ENCODE measurements at regions not wholly inside any gene's neighbourhood (a gene's known extent, or its start where the extent isn't known, plus 50 kb on each side); places are given as distances from the start of the nearest gene placed in this dataset.

- CTCF ChIA-PET (ENCODE audit: partially characterized antibody): interaction anchor here (0.6 to 1.8 kb wide), 2 partner anchors 35 to 601 kb away, joined by 3 to 6 read pairs; no protein-coding TSS in a partner anchor
- H3K4me2 ChIP-seq (ENCODE audit: insufficient read depth in 1 of 2, low read depth in 2 of 2, low read length in 2 of 2): no peak overlapping the region
- no peak overlapping the region for H4K8ac ChIP-seq (ENCODE audit: extremely low read depth, insufficient read depth, low read length)
- H2BK20ac ChIP-seq (ENCODE audit: low read length): no peak overlapping the region
- no peaks in the 10 kb centered on the region for H4K20me1 ChIP-seq (replicated peaks in 1 of 2; ENCODE audit: control insufficient read depth in 1 of 2, insufficient read depth in 2 of 2, low read length in 2 of 2)
- H3K4me3 ChIP-seq (ENCODE audit: extremely low read depth in 1 of 4, insufficient read depth in 2 of 4, low read depth in 3 of 4, low read length in 4 of 4): no peak overlapping the region
- H3K56ac ChIP-seq (replicated peaks; ENCODE audit: insufficient read length, low read depth, low read length): no peak overlapping the region
- no peak overlapping the region for H3K27ac ChIP-seq (ENCODE audit: low read depth, low read length)
- no peak overlapping the region for H3K9ac ChIP-seq (replicated peaks in 1 of 4; ENCODE audit: extremely low read depth in 1 of 4, low read depth in 3 of 4, low read length in 3 of 4)
- no peak overlapping the region for H3K23ac ChIP-seq (ENCODE audit: insufficient read length)
- H2AK5ac ChIP-seq (ENCODE audit: low read depth, low read length): no peak overlapping the region
- no peak overlapping the region for H3K4ac ChIP-seq (replicated peaks; ENCODE audit: insufficient read length, low read depth, low read length)
- POLR2A ChIA-PET (ENCODE audit: partially characterized antibody): no interaction called here
- no peaks in the 10 kb centered on the region for H3K79me2 ChIP-seq (ENCODE audit: control insufficient read depth in 1 of 2, insufficient read depth in 2 of 2, low read length in 2 of 2)
- no peak overlapping the region for H2BK120ac ChIP-seq (replicated peaks; ENCODE audit: low read depth, low read length)
- DNase-seq (ENCODE audit: low read depth in 1 of 2, low spot score in 2 of 2) (no peak), FAIRE-seq (no peak)
- no peaks in the 10 kb centered on the region for H3K79me1 ChIP-seq (ENCODE audit: low read depth, low read length)
- no peaks in the 10 kb centered on the region for H3K27me3 ChIP-seq (replicated peaks in 1 of 4; ENCODE audit: control insufficient read depth in 3 of 4, extremely low read depth in 1 of 4, insufficient read depth in 3 of 4, low read length in 3 of 4)
- no peak overlapping the region for H2BK12ac ChIP-seq (ENCODE audit: low read depth, low read length)
- no peaks in the 10 kb centered on the region for H3K4me1 ChIP-seq (replicated peaks in 1 of 4; ENCODE audit: control insufficient read depth in 3 of 4, insufficient read depth in 4 of 4, low read length in 3 of 4)
- H4K5ac ChIP-seq (ENCODE audit: insufficient read length, low read depth, low read length): no peak overlapping the region
- no peak overlapping the region for H2BK5ac ChIP-seq (ENCODE audit: low read depth, low read length)
- no peak overlapping the region for H4K91ac ChIP-seq (replicated peaks; ENCODE audit: insufficient read length, low read length)
- H3K14ac ChIP-seq (ENCODE audit: insufficient read length): no peak overlapping the region
- no peaks in the 10 kb centered on the region for H3K9me3 ChIP-seq (ENCODE audit: insufficient read depth in 2 of 2, low read depth in 1 of 2, low read length in 1 of 2)
- no peak overlapping the region for H2BK15ac ChIP-seq (ENCODE audit: low read length)
- no peak overlapping the region for H2AFZ ChIP-seq (ENCODE audit: low read length)
- H3K23me2 ChIP-seq (ENCODE audit: low read depth, low read length): no peaks in the 10 kb centered on the region
- no peaks in the 10 kb centered on the region for H3K36me3 ChIP-seq (ENCODE audit: control insufficient read depth in 2 of 4, insufficient read depth in 4 of 4, low read length in 3 of 4)
- H3K18ac ChIP-seq (ENCODE audit: extremely low read depth, low read length): no peak overlapping the region
- 85% methylated on average over 2 of the region's 2 CpGs; no CpG with 5 or more reads in 1 of the 2 experiments for WGBS, 2 experiments (ENCODE audit: extremely low coverage in 1 of 2, insufficient coverage in 1 of 2, insufficient read length in 1 of 2, insufficient replicate concordance in 2 of 2, low coverage in 1 of 2, low lambda C conversion rate in 2 of 2, missing lambda C conversion rate in 1 of 2)
- TF ChIP-seq GABPA (IDR thresholded peaks at IDR 0.05; ENCODE audit: borderline replicate concordance, insufficient read depth, low read length): no peak
- TF ChIP-seq FOSL1 (IDR thresholded peaks at IDR 0.05; ENCODE audit: insufficient read depth, low read depth, low read length): no peak
- TF ChIP-seq POLR2AphosphoS5 (IDR thresholded peaks at IDR 0.05; ENCODE audit: low read depth, low read length): no peak
- no peak for TF ChIP-seq RFX5 (IDR thresholded peaks at IDR 0.05; ENCODE audit: borderline replicate concordance, low read depth, low read length)
- no peak for TF ChIP-seq SIN3A (conservative IDR thresholded peaks at IDR 0.05 in 1 of 2, IDR thresholded peaks at IDR 0.05 in 1 of 2; ENCODE audit: low read depth in 1 of 2, low read length in 2 of 2)
- no peak for TF ChIP-seq CHD2 (IDR thresholded peaks at IDR 0.05; ENCODE audit: low read length)
- no peak for TF ChIP-seq CHD1 (IDR thresholded peaks at IDR 0.05; ENCODE audit: low read depth, low read length)
- no peak for TF ChIP-seq NANOG (IDR thresholded peaks at IDR 0.05; ENCODE audit: insufficient read depth, low read depth, low read length, poor library complexity, severe bottlenecking)
- TF ChIP-seq YY1 (IDR thresholded peaks at IDR 0.05; ENCODE audit: low read depth, low read length): no peak
- TF ChIP-seq BRCA1 (IDR thresholded peaks at IDR 0.05; ENCODE audit: low read depth, low read length): no peak
- TF ChIP-seq POLR2A (IDR thresholded peaks at IDR 0.05; ENCODE audit: control extremely low read depth in 1 of 2, low read depth in 2 of 2, low read length in 2 of 2): no peak
- no peak for TF ChIP-seq GTF2F1 (IDR thresholded peaks at IDR 0.05; ENCODE audit: borderline replicate concordance, low read depth, low read length)
- no peak for TF ChIP-seq PHF8 (conservative IDR thresholded peaks at IDR 0.05; ENCODE audit: low read depth, low read length)
- no peak for TF ChIP-seq SP4 (IDR thresholded peaks at IDR 0.05; ENCODE audit: low read length)
- TF ChIP-seq POU5F1 (IDR thresholded peaks at IDR 0.05; ENCODE audit: low read depth, low read length): no peak
- TF ChIP-seq MAFK (IDR thresholded peaks at IDR 0.05; ENCODE audit: low read depth, low read length): no peak
These were observed 155.0 kb downstream of the RELL1 start for GRCh38 chr4:37531151-37531550.

Measured in H1 (cell line).